ENCODE measurements at regions not wholly inside any gene's neighbourhood (a gene's known extent, or its start where the extent isn't known, plus 50 kb on each side); places are given as distances from the start of the nearest gene placed in this dataset.
A peak's percentile ranks its signal among the peaks of the same experiment; 100 is the strongest.

DNA sequence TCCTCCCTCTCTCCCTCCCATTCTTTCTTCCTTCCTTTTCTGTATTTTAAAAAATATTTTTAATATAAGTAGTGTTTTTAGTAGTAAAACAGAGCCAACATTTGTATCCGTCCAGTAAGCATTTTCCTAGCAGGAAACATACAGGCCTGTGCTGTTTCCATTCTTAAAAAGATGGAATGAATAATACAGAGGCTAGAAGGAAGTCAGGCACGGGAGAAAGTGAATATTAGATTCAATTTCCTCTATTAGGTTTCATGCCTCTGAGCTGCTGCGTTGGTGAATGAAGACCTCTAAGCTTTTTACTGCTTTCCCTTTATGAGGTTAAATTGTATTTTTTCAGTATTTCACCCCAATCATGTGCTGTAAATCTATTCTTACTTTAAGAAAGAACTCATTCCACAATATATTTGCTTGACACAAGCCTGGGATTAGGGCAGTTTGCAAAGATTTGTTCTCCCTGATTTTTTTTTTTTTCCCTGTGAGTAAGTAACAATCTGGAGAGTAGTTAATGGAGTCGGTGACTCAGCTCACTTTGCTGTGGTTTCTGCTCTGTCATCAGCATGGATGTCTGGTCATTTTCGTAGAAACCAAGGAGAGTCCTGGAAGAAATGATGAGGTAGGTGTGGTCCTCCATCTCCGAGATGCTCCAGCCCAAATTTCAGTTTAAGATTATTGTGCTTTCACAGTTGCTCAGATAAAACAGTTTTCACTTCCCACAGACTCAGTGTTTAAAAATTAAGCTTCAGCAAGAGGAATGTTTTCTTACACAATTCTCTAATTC lies 76.1 kb upstream of the PITRM1 start:
- peak; percentile 100 for FAIRE-seq

DNA sequence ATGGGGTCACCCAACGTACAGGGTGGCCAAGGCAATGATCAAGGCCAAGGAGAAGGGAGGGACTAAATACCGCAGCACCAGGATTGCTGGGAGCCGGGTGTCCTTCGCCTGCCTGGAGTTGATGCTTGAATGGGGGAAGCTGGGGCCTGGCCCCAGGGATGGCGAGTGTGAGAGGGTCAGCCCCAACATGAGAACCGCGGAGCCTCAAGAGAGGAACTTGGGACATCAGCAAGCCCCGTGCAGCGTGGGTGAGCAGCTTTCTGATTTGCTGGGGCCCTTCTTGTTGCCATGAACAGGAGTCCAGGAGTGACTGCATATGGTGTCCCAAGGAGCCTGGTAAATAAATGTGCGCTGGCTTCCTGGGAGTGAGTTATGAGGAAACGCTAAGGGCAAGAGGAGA lies 72.8 kb upstream of the PITRM1 start:
- no peak for FAIRE-seq

DNA sequence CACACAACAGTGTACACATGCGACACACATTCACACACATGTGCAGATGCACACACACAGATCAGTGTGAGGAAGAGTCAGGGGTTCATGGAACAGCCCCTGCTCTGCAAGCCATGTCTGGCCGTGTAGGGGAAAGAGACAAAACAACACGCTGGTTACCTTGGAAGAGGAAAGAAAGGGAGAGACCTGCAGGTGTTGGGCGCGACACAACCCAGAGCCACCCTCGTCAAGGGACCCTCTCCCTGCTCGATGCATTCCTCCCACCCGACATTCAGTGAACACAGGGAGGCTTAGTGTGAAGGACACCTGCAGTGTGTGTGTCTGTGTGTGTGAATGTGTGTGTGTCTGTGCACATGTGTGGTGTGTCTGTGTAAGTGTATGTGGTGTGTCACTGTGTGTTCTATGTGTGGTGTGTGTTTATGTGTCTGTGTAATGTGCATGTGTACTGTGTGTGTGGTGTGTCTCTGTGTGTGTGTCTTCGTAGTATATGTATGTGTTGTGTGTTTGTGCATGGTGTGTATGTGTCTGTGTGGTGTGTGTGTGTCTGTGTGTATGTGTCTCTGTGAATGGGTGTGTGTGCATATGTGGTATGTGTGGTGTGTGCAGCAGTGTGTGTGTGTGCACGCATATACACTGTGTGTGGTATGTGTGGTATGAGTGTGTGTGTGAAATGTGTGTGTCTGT lies 69.5 kb upstream of the PITRM1 start:
- FAIRE-seq = no peak

DNA sequence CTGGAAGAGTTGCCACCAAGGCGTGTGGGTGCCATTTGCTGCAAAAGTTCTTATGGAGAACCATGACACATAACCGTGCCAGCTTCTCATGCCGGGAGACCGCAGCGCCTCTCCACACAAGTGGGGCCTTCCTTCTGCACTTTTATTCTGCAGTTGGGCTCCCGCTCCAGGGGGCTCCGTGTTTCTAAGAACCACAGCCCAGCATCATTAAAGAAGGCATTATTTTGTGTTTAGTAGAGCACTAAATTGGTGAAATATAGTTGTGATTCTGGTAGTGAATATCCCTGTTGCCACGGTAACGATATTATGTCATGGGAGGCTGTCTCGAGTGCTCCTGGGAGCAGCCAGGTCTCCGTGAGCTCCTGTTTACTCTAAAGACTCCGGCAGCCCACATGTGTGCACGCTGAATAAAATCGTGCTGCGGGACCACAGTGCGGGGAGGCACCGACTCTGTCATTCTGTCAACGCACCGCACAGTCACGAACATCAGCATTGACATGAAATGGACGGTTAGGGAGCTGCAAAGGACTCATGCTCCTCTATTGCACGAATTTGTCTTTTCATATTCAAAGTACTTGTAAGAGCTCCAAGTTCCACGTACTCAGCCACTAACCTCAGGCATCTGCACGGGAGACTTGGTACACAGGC lies 68.8 kb upstream of the PITRM1 start:
- FAIRE-seq = no peak

DNA sequence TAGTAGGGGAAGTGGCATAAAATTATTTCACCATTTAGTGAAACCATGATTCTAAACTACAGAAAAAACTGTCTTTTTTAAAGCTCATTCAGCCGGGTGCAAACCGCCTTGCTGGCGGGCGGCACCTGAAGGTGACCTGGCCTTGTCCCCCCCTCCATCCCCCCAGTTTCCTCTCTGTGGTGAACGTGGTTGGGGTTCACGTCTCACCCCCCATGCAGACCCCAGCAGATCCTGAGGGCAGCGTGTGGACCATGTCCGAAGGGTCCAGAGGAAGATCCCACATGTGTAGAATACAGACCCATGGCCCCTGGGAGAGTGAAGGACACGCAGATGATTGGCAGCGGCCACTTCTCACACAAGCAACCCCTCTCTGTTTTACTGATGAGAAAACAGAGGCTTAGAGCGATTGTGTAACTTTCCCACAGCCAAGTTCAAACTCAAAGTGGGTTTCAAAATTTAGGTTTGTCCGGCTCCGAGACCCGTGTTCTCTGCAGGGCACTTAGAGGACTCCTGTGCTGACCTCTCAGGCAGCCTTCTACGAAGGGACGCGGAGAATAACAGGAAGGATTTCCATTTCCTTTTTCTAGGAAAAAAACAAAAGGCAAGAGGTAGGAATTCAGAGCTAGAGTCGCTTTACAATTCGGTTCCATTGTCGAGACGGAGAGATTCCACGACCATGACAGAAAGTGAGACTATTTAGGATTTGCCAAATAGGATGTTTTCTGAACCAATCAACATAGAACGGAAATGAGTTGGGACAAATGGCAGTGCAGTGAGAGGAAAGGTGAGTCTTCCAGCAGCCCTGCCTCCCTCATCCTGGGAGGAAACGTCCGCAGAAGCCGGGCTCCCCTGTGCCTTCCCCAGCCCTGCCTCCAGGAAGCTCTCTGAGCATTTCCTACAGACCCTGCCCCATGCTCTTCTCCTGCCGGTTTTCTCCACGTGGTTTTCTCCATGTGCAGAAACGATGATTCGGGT lies 67.6 kb upstream of the PITRM1 start:
- no peak for FAIRE-seq

DNA sequence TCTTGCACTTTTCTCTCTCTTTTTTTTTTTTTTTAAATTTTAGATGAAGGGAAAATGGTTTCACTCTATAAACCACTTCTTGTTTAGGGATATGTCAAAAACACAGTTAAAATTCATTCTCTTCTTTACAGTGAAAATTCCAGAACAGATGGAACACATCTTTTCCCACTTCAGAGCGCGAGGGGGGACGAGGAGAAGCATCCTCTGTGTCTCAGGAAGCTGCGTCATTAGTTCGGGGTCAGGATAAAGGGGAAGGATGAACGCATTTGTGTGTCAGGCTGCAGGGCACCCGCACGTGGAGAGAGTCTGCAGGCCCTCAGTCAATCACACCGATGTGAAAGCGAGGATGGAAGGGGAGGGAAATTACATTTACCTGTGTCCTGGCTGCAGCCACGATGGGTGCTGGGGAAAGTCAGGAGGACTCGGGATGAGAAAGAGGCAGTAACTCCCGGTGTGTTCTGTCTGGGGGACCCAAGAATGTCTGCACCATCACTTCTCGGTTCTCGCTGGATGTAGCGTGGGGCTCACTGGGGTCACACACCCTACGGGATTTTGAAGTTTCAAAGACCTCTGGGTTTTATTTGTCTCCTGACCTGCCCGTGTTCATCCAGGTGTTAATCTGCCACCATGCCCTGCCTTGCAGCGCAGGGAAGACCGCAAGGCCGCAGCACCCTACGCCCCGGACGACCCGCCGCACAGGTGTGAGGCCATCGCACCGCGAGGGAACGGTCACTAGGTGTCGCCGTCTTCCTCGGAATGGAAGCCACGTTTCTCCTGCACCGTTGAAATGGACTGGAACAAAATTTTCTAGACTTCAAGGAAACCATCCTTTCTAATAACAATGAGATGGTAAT lies 66.7 kb upstream of the PITRM1 start:
- peak; percentile 91 for FAIRE-seq

DNA sequence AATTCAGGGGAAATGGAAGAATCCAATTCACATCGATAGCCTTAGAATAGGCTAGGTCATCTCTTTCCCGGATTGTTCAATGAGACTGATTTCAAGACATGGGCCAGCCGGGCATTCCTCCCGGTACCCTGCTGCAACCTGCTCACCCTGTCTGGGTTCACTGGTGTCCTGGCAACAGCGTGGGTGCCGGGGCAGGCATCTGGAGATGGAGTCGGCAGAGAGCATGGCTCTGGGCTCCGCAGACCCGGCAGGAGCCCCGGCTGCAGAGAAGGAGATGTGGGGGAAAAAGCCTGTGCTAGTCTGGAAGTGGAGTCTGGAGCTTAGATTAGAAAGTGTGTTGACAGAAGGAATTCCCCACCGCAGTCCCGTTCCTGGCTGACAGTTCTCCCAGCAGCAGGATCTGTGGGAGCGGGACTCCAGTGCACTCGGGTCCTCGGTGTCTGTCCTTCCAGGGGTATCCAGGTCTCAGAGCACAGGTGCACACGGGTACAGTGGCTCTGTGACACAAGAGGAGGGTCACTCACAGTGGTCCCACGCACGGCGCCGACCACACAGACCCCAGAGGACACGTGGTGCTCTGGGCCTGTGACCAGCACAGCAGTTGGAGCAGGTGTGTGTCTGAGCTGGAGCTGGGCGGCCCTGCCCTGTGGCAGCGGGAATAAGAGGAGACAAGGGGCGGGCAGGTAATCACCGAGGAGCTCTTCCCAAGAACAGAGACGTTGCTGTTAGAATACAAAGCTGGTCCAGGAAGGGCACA lies 65.7 kb upstream of the PITRM1 start:
- FAIRE-seq = no peak

DNA sequence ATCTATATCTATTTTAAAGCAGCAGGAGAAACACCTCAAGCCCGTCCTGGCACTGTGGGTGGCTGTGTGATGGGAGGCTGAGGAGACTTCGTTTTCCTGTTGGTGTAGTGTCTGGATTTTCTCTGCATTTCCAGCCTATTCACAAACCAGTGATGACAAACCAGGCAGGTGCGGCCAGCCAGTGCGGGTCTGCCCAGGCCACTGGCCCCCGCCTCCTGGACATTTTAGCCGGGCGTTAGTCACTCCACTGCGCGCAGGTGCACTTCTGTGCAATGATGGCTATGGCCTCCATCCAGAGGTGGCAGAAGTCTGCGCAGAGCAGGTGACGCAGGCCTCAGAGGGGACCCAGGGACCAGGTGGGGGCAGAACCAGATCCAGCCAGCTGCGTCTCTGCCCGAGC lies 64.9 kb upstream of the PITRM1 start:
- no peak for FAIRE-seq

DNA sequence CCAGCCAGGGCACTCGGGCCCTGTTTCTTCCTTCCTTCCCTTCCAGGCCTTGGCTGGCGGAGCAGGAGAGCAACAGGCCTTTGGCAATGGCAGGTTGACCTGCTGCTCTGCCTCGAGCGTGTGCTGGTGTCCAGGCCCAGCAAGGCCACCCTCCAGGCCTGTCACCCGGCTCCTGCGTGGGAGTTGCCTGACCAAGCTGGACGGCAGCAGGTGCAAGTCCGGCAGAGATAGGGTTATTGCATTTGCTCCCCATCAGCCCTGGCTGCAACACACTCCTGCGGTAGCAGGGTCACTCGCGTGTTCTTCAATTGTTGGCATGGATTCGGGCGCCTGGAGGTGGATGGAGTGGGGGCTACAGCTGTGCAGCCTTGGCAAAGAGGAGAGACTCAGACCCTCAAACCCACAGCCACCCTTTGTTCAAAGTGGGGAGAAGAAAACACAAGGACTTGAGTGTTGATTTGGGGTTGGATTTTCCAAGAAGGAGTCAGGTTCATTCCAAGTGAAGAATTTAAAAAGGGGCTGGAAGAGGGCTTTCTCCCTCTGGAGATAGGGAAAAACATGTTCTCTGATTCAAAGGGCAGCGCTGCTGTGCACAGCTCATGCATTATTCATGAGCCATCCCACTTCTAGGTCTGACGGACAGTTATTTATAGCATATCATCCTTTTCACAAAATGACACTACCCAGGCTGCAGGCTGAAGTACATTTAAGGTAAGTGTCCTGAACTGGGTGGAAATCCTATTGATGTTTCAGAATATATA lies 64.2 kb upstream of the PITRM1 start:
- FAIRE-seq = no peak

DNA sequence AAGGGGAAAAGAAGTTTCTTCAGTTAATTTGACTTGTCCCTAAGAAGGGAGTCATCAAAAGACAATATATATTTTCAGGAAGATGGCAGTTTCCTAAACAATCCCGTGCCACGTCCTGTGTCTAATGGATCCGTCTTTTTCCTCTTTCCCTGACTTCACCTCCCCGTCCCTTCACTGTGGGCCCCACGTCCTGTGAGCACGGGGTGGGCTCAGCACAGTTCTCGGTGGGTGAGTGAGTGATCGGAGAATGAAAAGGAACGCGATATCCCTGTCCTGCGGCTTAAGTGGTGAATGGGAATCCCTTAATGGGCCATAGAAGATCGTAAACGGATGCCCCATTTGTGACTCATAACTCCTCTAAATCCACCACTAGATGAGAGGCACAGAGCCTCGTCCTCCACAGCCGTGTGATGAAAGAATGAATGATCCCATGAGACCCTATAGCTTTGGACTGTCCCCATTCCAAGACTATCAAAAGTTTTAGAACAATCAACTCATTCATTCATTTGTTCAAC lies 63.5 kb upstream of the PITRM1 start:
- no peak for FAIRE-seq

DNA sequence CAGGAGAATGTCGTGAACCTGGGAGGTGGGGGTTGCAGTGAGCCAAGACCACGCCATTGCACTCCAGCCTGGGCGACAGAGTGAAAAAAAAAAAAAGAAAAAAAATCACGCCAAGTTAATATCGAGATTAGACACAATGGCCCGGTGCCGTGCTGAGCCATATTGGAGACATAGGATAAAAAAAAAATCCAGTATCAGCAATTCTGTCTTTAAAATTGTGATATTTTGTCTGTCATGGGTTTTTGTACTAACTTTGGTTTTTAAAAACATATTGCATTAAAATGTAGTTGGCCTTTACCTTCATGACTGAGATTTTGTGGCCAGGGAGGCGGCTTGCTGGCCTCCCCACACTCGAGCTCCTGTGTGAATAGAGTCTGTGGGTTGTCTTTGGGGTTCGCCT lies 62.8 kb upstream of the PITRM1 start:
- FAIRE-seq = no peak

DNA sequence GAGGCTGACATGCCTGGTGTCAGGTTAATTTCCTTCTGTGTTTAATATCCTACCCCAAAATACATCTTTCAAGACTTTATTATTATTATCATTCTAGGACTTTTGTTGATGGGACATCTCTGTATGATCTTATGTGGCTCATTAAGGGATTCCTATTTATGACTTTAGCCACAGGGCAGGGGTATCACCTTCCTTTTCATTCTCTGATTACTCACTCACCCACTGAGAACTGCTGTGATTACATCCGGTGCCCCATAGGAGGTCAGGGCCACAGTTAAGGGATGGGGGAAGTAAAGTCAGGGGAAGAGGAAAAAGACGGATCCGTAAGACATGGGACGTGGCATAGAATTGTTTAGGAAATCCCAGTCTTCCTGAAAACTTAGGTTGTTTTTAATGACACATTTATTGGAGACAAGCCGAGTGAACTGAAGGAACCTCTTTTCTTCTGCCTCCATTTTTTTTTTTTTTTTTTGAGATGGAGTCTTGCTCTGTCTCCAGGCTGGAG lies 61.0 kb upstream of the PITRM1 start:
- FAIRE-seq = no peak

DNA sequence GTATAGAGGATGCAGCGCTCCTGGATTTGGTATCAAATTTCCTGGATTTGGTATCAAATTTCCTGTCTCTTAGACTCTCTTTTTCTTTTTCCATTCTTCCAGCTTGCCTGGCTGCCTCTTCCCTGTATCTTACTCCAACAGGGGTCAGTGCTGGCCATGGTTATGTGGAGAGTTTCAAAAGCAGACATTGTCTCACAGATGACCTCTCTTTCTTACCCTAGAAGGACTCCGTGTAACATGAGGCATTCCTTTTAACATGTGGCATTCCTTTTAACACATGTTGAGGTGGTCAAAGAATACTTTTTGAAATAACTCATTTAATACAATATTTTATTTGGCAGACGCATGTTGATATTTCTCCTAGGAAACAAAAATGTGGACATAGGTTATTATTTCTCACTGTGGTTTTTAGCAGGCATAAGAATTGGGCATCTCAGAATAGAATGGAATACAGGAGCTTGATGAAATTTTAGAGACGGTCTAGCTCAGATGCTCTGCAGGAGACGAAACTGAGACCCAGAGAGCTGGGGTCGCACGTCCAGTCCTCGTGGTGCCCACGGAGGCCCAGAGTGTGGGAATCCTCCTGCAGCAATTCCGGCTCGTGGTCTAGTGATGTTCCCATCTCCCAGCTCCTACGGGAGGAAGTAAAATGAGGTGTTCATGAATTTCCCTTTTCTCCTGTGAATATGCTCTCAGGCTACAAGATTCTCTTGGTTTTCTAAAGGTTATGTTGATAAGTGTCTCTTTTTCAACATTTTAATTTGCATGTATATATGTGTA lies 59.6 kb upstream of the PITRM1 start:
- FAIRE-seq = no peak

DNA sequence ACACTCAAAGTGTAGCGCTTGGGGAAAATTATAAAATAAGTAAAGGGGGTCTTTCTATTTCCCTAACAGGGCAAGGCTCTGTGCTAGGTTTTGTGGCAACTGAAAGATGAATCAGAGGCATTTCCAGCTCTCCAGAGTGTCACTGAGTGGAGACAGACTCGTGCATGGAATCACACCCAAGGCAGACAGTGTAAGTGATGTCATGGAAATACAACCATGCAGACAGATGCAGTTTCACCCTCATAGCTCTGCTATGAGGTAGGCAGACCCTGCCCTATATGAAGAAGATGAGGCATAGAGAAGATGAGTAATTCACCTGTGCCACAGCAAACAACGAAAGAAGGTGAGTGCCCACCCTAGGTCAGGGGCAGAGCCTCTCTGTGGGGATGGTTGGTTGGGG lies 57.2 kb upstream of the PITRM1 start:
- no peak for FAIRE-seq

DNA sequence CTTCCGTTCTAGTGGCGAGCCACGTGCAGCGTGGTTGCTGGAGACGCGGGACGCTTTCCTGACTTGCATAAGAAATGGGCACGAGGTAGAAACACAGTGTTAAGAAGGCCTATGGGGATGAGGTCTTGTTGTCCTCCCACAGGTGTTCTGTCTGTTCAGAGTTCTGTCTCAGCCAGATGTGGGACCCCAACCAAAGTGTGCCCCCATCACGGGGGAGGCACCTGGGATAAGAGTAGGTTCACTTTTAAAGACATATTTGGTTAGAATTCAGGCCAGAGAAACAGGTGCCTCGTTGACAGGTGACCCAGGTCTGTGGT lies 56.0 kb upstream of the PITRM1 start:
- FAIRE-seq = no peak

DNA sequence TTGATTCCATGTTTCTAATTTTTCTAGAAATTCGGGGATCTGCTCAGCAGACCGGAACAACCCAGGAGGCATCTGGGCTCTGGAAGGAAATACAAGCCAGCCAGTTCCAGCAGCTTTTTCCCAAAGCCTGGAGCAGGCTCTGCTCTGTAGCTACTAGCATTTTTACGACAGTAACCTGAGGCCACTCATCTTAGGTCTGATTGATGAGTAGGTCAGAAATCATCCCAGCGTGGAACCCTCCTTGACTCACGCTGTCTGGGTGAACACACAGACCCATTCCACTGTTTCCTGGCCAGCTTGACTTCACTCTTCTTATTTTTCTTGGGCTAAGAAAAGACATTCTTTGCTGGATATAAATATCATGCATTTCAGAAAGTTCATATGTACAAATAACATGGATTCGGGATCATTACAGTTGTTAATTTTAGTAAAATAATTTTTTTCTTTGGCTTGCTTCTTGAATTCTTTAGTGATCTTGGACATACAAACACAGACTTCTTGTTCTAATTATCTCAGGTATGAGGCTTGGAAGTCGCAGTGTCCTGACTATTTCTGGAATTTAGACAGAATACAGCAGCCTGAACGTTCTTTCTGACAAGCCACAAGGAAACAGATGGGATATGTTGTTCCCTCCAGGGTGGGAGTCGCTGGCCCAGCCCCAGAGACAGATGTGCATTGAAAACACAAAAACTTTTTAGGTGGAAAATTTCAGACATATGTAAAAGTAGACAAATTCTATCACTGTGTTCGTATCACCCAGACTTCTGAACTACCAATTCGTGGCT lies 54.6 kb upstream of the PITRM1 start:
- no peak for FAIRE-seq

DNA sequence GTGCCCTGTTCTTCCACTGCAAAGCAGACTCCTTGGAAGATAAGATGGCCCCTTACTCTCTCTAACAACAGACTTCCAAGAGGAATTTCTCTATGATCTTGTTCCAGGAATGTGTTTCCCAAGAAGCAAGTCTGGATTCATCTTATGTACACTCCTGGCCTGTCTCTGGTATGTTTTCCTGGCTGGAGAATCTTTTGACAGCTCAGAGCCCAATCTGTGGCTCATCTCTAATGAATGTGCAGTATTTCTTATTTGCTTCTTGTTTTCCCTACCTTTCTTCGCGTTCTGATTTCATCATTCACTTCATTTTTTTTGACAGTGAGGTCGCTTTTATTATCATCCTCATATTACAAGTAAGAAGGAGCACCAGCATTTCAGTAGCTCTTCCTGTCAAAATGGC lies 53.0 kb upstream of the PITRM1 start:
- FAIRE-seq = no peak

DNA sequence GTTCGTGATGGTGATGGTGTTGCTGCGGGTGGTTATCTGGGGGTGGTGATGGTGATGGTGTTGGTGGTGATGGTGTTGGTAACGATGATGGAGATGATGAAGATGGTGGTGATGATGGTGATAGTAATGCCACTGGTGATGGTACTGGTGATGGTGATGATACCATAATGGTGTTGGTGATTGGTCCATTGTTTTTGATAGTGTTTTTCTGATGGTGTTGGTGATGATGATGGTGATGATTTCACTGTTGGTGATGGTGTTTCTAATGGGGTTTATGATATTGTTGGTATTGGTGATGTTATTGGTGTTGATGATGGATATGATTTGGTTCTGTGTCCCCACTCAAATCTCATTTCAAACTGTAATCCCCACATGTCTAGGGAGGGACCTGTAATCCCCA lies 51.7 kb upstream of the PITRM1 start:
- no peak for FAIRE-seq

DNA sequence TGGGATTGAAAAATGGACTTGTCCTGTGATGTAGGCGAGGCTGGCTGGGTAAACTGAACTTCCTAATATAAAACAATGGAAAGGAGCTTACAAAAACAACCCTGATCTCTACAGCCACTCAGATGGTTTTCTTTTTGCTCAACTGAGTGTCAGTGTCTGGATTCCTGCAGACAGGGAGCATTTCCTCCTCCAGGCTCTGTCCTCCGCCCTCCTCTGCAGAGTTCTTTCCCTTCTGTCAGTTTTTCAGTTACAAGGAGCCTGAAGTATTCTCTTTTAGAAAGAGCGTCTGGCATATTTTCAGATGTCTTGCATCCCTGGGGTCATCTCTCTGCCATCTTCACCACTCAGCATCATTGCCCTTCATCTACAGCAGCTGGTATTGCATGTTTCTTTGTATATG lies 50.0 kb upstream of the PITRM1 start:
- FAIRE-seq = no peak
